GM23338 (cell line): ENCODE measurements at regions not wholly inside any gene's neighbourhood (a gene's known extent, or its start where the extent isn't known, plus 50 kb on each side); places are given as distances from the start of the nearest gene placed in this dataset.

Experiments
- ATAC-seq: fragments of 200-7000 bp; cut with Tn5 transposase; 3 replicates; pipeline ENCODE4 v1.9.1; 2020
- DNase-seq: peaks from one replicate; pipeline ENCODE4 v3.0.0-alpha.2; 2015; ENCODE audit warnings: low spot score
- H2AFZ ChIP-seq: fragments of 200-600 bp; sonication (generic); 2 replicates; pipeline ENCODE4 v1.8.0; 2016; ENCODE audit warnings: antibody characterized with exemption, mild to moderate bottlenecking, moderate library complexity
- H3F3A ChIP-seq: fragments of 200-600 bp; sonication (generic); replicated peaks from 2 replicates; pipeline ENCODE4 v1.8.0; 2017; ENCODE audit warnings: antibody characterized with exemption, mixed run types, low read depth
- H3K27ac ChIP-seq: fragments of 200-600 bp; sonication (generic); 2 replicates; pipeline ENCODE4 v1.6.1; 2016; ENCODE audit warnings: low read depth
- H3K27me3 ChIP-seq: fragments of 200-600 bp; sonication (generic); 2 replicates; pipeline ENCODE4 v1.8.0; 2016; ENCODE audit warnings: mild to moderate bottlenecking, mixed run types, moderate library complexity; ENCODE audit not compliant: insufficient read depth
- H3K36me3 ChIP-seq: fragments of 200-600 bp; sonication (generic); 2 replicates; pipeline ENCODE4 v1.8.0; 2016; ENCODE audit warnings: mild to moderate bottlenecking; ENCODE audit not compliant: insufficient read depth
- H3K4me1 ChIP-seq: fragments of 200-600 bp; sonication (generic); 2 replicates; pipeline ENCODE4 v1.8.0; 2016; ENCODE audit warnings: mild to moderate bottlenecking, moderate library complexity; ENCODE audit not compliant: insufficient read depth
- H3K4me2 ChIP-seq: fragments of 200-600 bp; sonication (generic); 2 replicates; pipeline ENCODE4 v1.7.1; 2017; ENCODE audit warnings: mixed run types
- H3K4me3 ChIP-seq: fragments of 200-600 bp; sonication (generic); 2 replicates; pipeline ENCODE4 v1.6.1; 2016; ENCODE audit warnings: mixed run types
- H3K79me2 ChIP-seq: fragments of 200-600 bp; sonication (generic); replicated peaks from 2 replicates; pipeline ENCODE4 v1.8.0; 2017; ENCODE audit warnings: mild to moderate bottlenecking; ENCODE audit not compliant: insufficient read depth
- H3K9me2 ChIP-seq: fragments of 200-600 bp; sonication (generic); 2 replicates; pipeline ENCODE4 v1.8.0; 2017; ENCODE audit not compliant: insufficient read depth
- H4K20me1 ChIP-seq: fragments of 200-600 bp; sonication (generic); replicated peaks from 2 replicates; pipeline ENCODE4 v1.8.0; 2017; ENCODE audit warnings: mild to moderate bottlenecking; ENCODE audit not compliant: insufficient read depth
- H3K27ac Mint-ChIP-seq: 2 replicates; pipeline ENCODE4 v1.8.0; 2020; ENCODE audit warnings: inconsistent platforms, mild to moderate bottlenecking, moderate library complexity, mixed read lengths
- H3K27me3 Mint-ChIP-seq: 3 replicates; pipeline ENCODE4 v1.8.0; 2022; ENCODE audit warnings: low read depth, mild to moderate bottlenecking, moderate library complexity, mixed read lengths, inconsistent platforms; ENCODE audit not compliant: insufficient read depth, poor library complexity
- H3K36me3 Mint-ChIP-seq: 3 replicates; pipeline ENCODE4 v1.8.0; 2021; ENCODE audit warnings: low read depth, mild to moderate bottlenecking, inconsistent platforms, moderate library complexity, mixed read lengths
- H3K4me1 Mint-ChIP-seq: 3 replicates; pipeline ENCODE4 v1.8.0; 2020; ENCODE audit warnings: mild to moderate bottlenecking, inconsistent platforms, mixed read lengths
- H3K4me3 Mint-ChIP-seq: 3 replicates; pipeline ENCODE4 v1.8.0; 2021; ENCODE audit warnings: moderate library complexity, mild to moderate bottlenecking, inconsistent platforms, mixed read lengths
- H3K9me3 Mint-ChIP-seq: 3 replicates; pipeline ENCODE4 v1.8.0; 2020; ENCODE audit warnings: moderate library complexity, mild to moderate bottlenecking, inconsistent platforms, mixed read lengths
- CREB1 ChIP-seq: fragments of 250-450 bp; sonication (Bioruptor Pico); IDR thresholded peaks from 2 replicates; pipeline ENCODE4 v1.5.0; 2020; ENCODE audit warnings: low read depth, mild to moderate bottlenecking, moderate library complexity
- CTCF ChIP-seq, 2 experiments: fragments of 200-600 bp in 1 of 2; sonication (generic) in 1 of 2; conservative IDR thresholded peaks; 2 replicates each; pipeline versions ENCODE4 v1.5.1 to v1.6.1; 2016 to 2017; ENCODE audit warnings: antibody characterized with exemption in 2 of 2, low read depth in 2 of 2, mild to moderate bottlenecking in 2 of 2, moderate library complexity in 1 of 2
- ETS1 ChIP-seq: IDR thresholded peaks from 2 replicates; pipeline ENCODE4 v1.6.1; 2016; ENCODE audit warnings: antibody characterized with exemption
- EZH2 ChIP-seq: fragments of 200-600 bp; sonication (generic); IDR thresholded peaks from one replicate; pipeline ENCODE4 v1.8.0; 2017; ENCODE audit warnings: antibody characterized with exemption, mild to moderate bottlenecking, low read depth; ENCODE audit not compliant: unreplicated experiment
- EZH2phosphoT487 ChIP-seq: fragments of 200-600 bp; sonication (generic); IDR thresholded peaks from one replicate; pipeline ENCODE4 v1.8.1; 2018; ENCODE audit warnings: antibody characterized with exemption; ENCODE audit not compliant: unreplicated experiment
- JUNB ChIP-seq: IDR thresholded peaks from one replicate; pipeline ENCODE4 v1.6.1; 2016; ENCODE audit warnings: antibody characterized with exemption; ENCODE audit not compliant: unreplicated experiment
- NANOG ChIP-seq: IDR thresholded peaks from 2 replicates; pipeline ENCODE4 v1.6.1; 2016; ENCODE audit warnings: antibody characterized with exemption, borderline replicate concordance
- POLR2AphosphoS5 ChIP-seq: IDR thresholded peaks from 2 replicates; pipeline ENCODE4 v1.6.1; 2016; ENCODE audit warnings: antibody characterized with exemption, low read depth
- REST ChIP-seq: IDR thresholded peaks from one replicate; pipeline ENCODE4 v1.6.1; 2018; ENCODE audit warnings: antibody characterized with exemption; ENCODE audit not compliant: unreplicated experiment
- STAT1 ChIP-seq: IDR thresholded peaks from one replicate; pipeline ENCODE4 v1.6.1; 2016; ENCODE audit warnings: antibody characterized with exemption; ENCODE audit not compliant: unreplicated experiment
- ZNF114 ChIP-seq: fragments of 250-450 bp; sonication (Bioruptor Pico); IDR thresholded peaks from 2 replicates; pipeline ENCODE4 v1.5.0; 2020; ENCODE audit warnings: mild to moderate bottlenecking, moderate library complexity
- ZNF331 ChIP-seq: fragments of 250-450 bp; sonication (Bioruptor Pico); IDR thresholded peaks from 2 replicates; pipeline ENCODE4 v1.5.0; 2020; ENCODE audit warnings: low read depth, mild to moderate bottlenecking, moderate library complexity
- ZNF462 ChIP-seq: fragments of 250-450 bp; sonication (Bioruptor Pico); IDR thresholded peaks from 2 replicates; pipeline ENCODE4 v1.5.0; 2020; ENCODE audit warnings: mild to moderate bottlenecking, moderate library complexity

GRCh38 chr2:122081751-122082150, 326.3 kb downstream of the TSN start:
- no peak overlapping the region for H3K4me3 Mint-ChIP-seq
- H3K27me3 ChIP-seq, result no peaks in the 10 kb centered on the region
- H3K36me3 Mint-ChIP-seq, result no peaks in the 10 kb centered on the region
- DNase-seq (peak; percentile 18), ATAC-seq (peak; percentile 55)
- H3K9me2 ChIP-seq, result peaks cover 2% of the 10 kb centered on the region; the same call in 1 of the 2 replicates
- H3K27ac Mint-ChIP-seq, result no peak overlapping the region
- H3K4me2 ChIP-seq, result no peak overlapping the region
- H3F3A ChIP-seq, result no peaks in the 10 kb centered on the region
- H3K4me3 ChIP-seq, result no peak overlapping the region
- no peaks in the 10 kb centered on the region for H4K20me1 ChIP-seq
- no peak for TF ChIP-seq NANOG
- TF ChIP-seq STAT1, result no peak
- TF ChIP-seq ZNF114, result no peak
- no peak for TF ChIP-seq ZNF331
- TF ChIP-seq CTCF (conservative IDR thresholded peaks at IDR 0.05; ENCODE audit: low read depth in 2 of 2), result no peak
- no peak for TF ChIP-seq ZNF462 (CRISPR knock-in tag)
- TF ChIP-seq EZH2, result no peak
- no peak for TF ChIP-seq POLR2AphosphoS5
- no peak for TF ChIP-seq CREB1 (CRISPR knock-in tag)
- no peak for TF ChIP-seq JUNB
- TF ChIP-seq REST, result no peak
- TF ChIP-seq EZH2phosphoT487, result no peak
- no peak for TF ChIP-seq ETS1
- no peaks in the 10 kb centered on the region for H3K9me3 Mint-ChIP-seq
- H3K79me2 ChIP-seq, result no peaks in the 10 kb centered on the region
- H3K4me1 Mint-ChIP-seq, result peaks cover 10% of the 10 kb centered on the region
- H3K36me3 ChIP-seq, result no peaks in the 10 kb centered on the region
- no peak overlapping the region for H2AFZ ChIP-seq
- H3K27me3 Mint-ChIP-seq, result peaks cover 2% of the 10 kb centered on the region
- H3K4me1 ChIP-seq, result peaks cover 12% of the 10 kb centered on the region; the same call in 1 of the 2 replicates
- H3K27ac ChIP-seq, result no peak overlapping the region
